PFSK-1 (cell line): ENCODE measurements at regions not wholly inside any gene's neighbourhood (a gene's known extent, or its start where the extent isn't known, plus 50 kb on each side); places are given as distances from the start of the nearest gene placed in this dataset.

ENCODE experiments used
- FOXP2 ChIP-seq: optimal IDR thresholded peaks from 2 replicates; pipeline ENCODE3; 2011; ENCODE audit warnings: borderline replicate concordance, control low read depth, inconsistent platforms; ENCODE audit not compliant: insufficient read depth; ENCODE audit errors: extremely low read length, extremely low read depth
- POLR2AphosphoS5 ChIP-seq: IDR thresholded peaks from 2 replicates; pipeline ENCODE4 v1.6.1; 2012; ENCODE audit warnings: low read depth, mild to moderate bottlenecking, control low read depth, low read length, moderate library complexity
- REST ChIP-seq, 2 experiments: IDR thresholded peaks; 2 replicates each; pipeline versions ENCODE4 v1.6.1 to v1.8.0; 2011 to 2012; ENCODE audit warnings: low read depth in 2 of 2, low read length in 2 of 2, control low read depth in 1 of 2, inconsistent platforms in 1 of 2, mild to moderate bottlenecking in 1 of 2, moderate library complexity in 1 of 2; ENCODE audit not compliant: insufficient read depth in 1 of 2
- SIN3A ChIP-seq: IDR thresholded peaks from 2 replicates; pipeline ENCODE4 v1.6.1; 2012; ENCODE audit warnings: mild to moderate bottlenecking, low read length, moderate library complexity, borderline replicate concordance; ENCODE audit not compliant: insufficient read depth
- TAF1 ChIP-seq: IDR thresholded peaks from 2 replicates; pipeline ENCODE4 v1.6.1; 2012; ENCODE audit warnings: low read length, control low read depth, borderline replicate concordance; ENCODE audit not compliant: insufficient read depth

- TF ChIP-seq SIN3A (no peak), FOXP2 (no peak), POLR2AphosphoS5 (no peak), REST (IDR thresholded peaks at IDR 0.05; ENCODE audit: insufficient read depth in 1 of 2, low read depth in 2 of 2, low read length in 2 of 2) (no peak), TAF1 (no peak)
Measured at GRCh38 chr5:92484484-92484883, 1096.5 kb downstream of the NR2F1-AS1 start.

- TF ChIP-seq TAF1 (no peak), FOXP2 (no peak), POLR2AphosphoS5 (no peak), REST (IDR thresholded peaks at IDR 0.05; ENCODE audit: insufficient read depth in 1 of 2, low read depth in 2 of 2, low read length in 2 of 2) (no peak), SIN3A (no peak)
Measured at GRCh38 chr5:92472981-92473566, 1090.0 kb upstream of the ARRDC3 start.

- TF ChIP-seq TAF1, result no peak
Measured at GRCh38 chr5:92471861-92472260, 1088.7 kb upstream of the ARRDC3 start.

- no peak for TF ChIP-seq POLR2AphosphoS5
- no peak for TF ChIP-seq REST (IDR thresholded peaks at IDR 0.05; ENCODE audit: insufficient read depth in 1 of 2, low read depth in 2 of 2, low read length in 2 of 2)
- no peak for TF ChIP-seq SIN3A
- no peak for TF ChIP-seq TAF1
- no peak for TF ChIP-seq FOXP2
Measured at GRCh38 chr5:92470770-92471169, 1087.7 kb upstream of the ARRDC3 start.

GRCh38 chr5:92468295-92468694, 1085.2 kb upstream of the ARRDC3 start:
- TF ChIP-seq REST (IDR thresholded peaks at IDR 0.05; ENCODE audit: insufficient read depth in 1 of 2, low read depth in 2 of 2, low read length in 2 of 2) (no peak), TAF1 (no peak), POLR2AphosphoS5 (no peak), SIN3A (no peak), FOXP2 (no peak)
